Endothelial cell (in vitro differentiated cells): ENCODE measurements at regions not wholly inside any gene's neighbourhood (a gene's known extent, or its start where the extent isn't known, plus 50 kb on each side); places are given as distances from the start of the nearest gene placed in this dataset.

ENCODE experiments used
- DNase-seq: peaks from one replicate; pipeline ENCODE4 v3.0.0; 2021; ENCODE audit warnings: low spot score
- H3K27ac Mint-ChIP-seq: one replicate; pipeline ENCODE4 v1.8.0; 2021; ENCODE audit warnings: mixed read lengths, inconsistent platforms; ENCODE audit not compliant: unreplicated experiment
- H3K27me3 Mint-ChIP-seq: one replicate; pipeline ENCODE4 v1.8.0; 2021; ENCODE audit warnings: mild to moderate bottlenecking, moderate library complexity, mixed read lengths, inconsistent platforms; ENCODE audit not compliant: unreplicated experiment
- H3K36me3 Mint-ChIP-seq: one replicate; pipeline ENCODE4 v1.8.0; 2021; ENCODE audit warnings: mild to moderate bottlenecking, low read depth, mixed read lengths, inconsistent platforms; ENCODE audit not compliant: unreplicated experiment
- H3K4me1 Mint-ChIP-seq: one replicate; pipeline ENCODE4 v1.8.0; 2021; ENCODE audit warnings: mild to moderate bottlenecking, mixed read lengths, inconsistent platforms; ENCODE audit not compliant: unreplicated experiment
- H3K4me3 Mint-ChIP-seq: one replicate; pipeline ENCODE4 v1.8.0; 2021; ENCODE audit warnings: mild to moderate bottlenecking, mixed read lengths, inconsistent platforms; ENCODE audit not compliant: unreplicated experiment
- H3K9me3 Mint-ChIP-seq: one replicate; pipeline ENCODE4 v1.8.0; 2021; ENCODE audit warnings: mixed read lengths, inconsistent platforms; ENCODE audit not compliant: unreplicated experiment
- CTCF ChIP-seq: fragments of 200-600 bp; sonication (generic); IDR thresholded peaks from one replicate; pipeline ENCODE4 v1.5.0; 2021; ENCODE audit warnings: antibody characterized with exemption; ENCODE audit not compliant: unreplicated experiment

- H3K4me1 Mint-ChIP-seq = no peaks in the 10 kb centered on the region
- no peak for DNase-seq
- H3K27ac Mint-ChIP-seq = no peak overlapping the region
- no peaks in the 10 kb centered on the region for H3K36me3 Mint-ChIP-seq
- no peak for TF ChIP-seq CTCF
- H3K27me3 Mint-ChIP-seq = no peaks in the 10 kb centered on the region
- H3K9me3 Mint-ChIP-seq = no peaks in the 10 kb centered on the region
- H3K4me3 Mint-ChIP-seq = no peak overlapping the region
Observed at GRCh38 chr2:107542314-107542740, 284.4 kb upstream of the RGPD4 start.

- H3K4me1 Mint-ChIP-seq = no peaks in the 10 kb centered on the region
- H3K4me3 Mint-ChIP-seq = no peak overlapping the region
- H3K9me3 Mint-ChIP-seq = no peaks in the 10 kb centered on the region
- no peak overlapping the region for H3K27ac Mint-ChIP-seq
- H3K27me3 Mint-ChIP-seq = no peaks in the 10 kb centered on the region
- no peak for DNase-seq
- H3K36me3 Mint-ChIP-seq = no peaks in the 10 kb centered on the region
- TF ChIP-seq CTCF = no peak
Observed at GRCh38 chr2:107543793-107544192, 282.9 kb upstream of the RGPD4 start.

- no peaks in the 10 kb centered on the region for H3K27me3 Mint-ChIP-seq
- no peaks in the 10 kb centered on the region for H3K9me3 Mint-ChIP-seq
- no peak overlapping the region for H3K4me3 Mint-ChIP-seq
- no peak for TF ChIP-seq CTCF
- H3K4me1 Mint-ChIP-seq = no peaks in the 10 kb centered on the region
- H3K27ac Mint-ChIP-seq = no peak overlapping the region
- no peaks in the 10 kb centered on the region for H3K36me3 Mint-ChIP-seq
- no peak for DNase-seq
Observed at GRCh38 chr2:107545066-107545465, 281.6 kb upstream of the RGPD4 start.

- no peak overlapping the region for H3K27ac Mint-ChIP-seq
- no peaks in the 10 kb centered on the region for H3K4me1 Mint-ChIP-seq
- no peaks in the 10 kb centered on the region for H3K36me3 Mint-ChIP-seq
- H3K27me3 Mint-ChIP-seq = no peaks in the 10 kb centered on the region
- no peaks in the 10 kb centered on the region for H3K9me3 Mint-ChIP-seq
- TF ChIP-seq CTCF = no peak
- DNase-seq = no peak
- no peak overlapping the region for H3K4me3 Mint-ChIP-seq
Observed at GRCh38 chr2:107545851-107546250, 280.8 kb upstream of the RGPD4 start.

GRCh38 chr2:107548216-107548615, 278.5 kb upstream of the RGPD4 start:
- no peak for DNase-seq
- H3K27ac Mint-ChIP-seq = no peak overlapping the region
- H3K36me3 Mint-ChIP-seq = no peaks in the 10 kb centered on the region
- H3K4me1 Mint-ChIP-seq = no peaks in the 10 kb centered on the region
- TF ChIP-seq CTCF = no peak
- no peak overlapping the region for H3K4me3 Mint-ChIP-seq
- H3K27me3 Mint-ChIP-seq = no peaks in the 10 kb centered on the region
- no peaks in the 10 kb centered on the region for H3K9me3 Mint-ChIP-seq
